MM.1S (cell line): ENCODE measurements at regions not wholly inside any gene's neighbourhood (a gene's known extent, or its start where the extent isn't known, plus 50 kb on each side); places are given as distances from the start of the nearest gene placed in this dataset.

ENCODE experiments used
- DNase-seq: peaks from one replicate; pipeline ENCODE4 v3.0.0-alpha.2; 2015
- H2AFZ ChIP-seq: fragments of 300-600 bp; sonication (generic); 2 replicates; pipeline ENCODE4 v1.6.0; 2016; ENCODE audit warnings: antibody characterized with exemption, low read length
- H3F3A ChIP-seq: fragments of 300-600 bp; sonication (generic); 2 replicates; pipeline ENCODE4 v1.6.1; 2016; ENCODE audit warnings: mild to moderate bottlenecking, antibody characterized with exemption, low read length, moderate library complexity, mixed read lengths; ENCODE audit not compliant: insufficient read depth
- H3K27ac ChIP-seq: fragments of 300-600 bp; sonication (generic); 2 replicates; pipeline ENCODE4 v1.5.1; 2016; ENCODE audit warnings: mild to moderate bottlenecking, low read length
- H3K27me3 ChIP-seq: fragments of 300-600 bp; sonication (generic); replicated peaks from 2 replicates; pipeline ENCODE4 v1.6.0; 2016; ENCODE audit warnings: low read length; ENCODE audit not compliant: insufficient read depth
- H3K36me3 ChIP-seq: fragments of 300-600 bp; sonication (generic); replicated peaks from 2 replicates; pipeline ENCODE4 v1.6.1; 2016; ENCODE audit warnings: mild to moderate bottlenecking, low read length, mixed read lengths; ENCODE audit not compliant: insufficient read depth
- H3K4me1 ChIP-seq: fragments of 300-600 bp; sonication (generic); 2 replicates; pipeline ENCODE4 v1.6.1; 2016; ENCODE audit warnings: low read length, mixed read lengths
- H3K4me2 ChIP-seq: fragments of 300-600 bp; sonication (generic); 2 replicates; pipeline ENCODE4 v1.6.0; 2016; ENCODE audit warnings: low read depth, low read length
- H3K4me3 ChIP-seq: fragments of 300-600 bp; sonication (generic); 2 replicates; pipeline ENCODE4 v1.5.1; 2016; ENCODE audit warnings: low read length, mixed read lengths
- H3K79me2 ChIP-seq: fragments of 300-600 bp; sonication (generic); 2 replicates; pipeline ENCODE4 v1.6.1; 2016; ENCODE audit warnings: mixed run types, low read length, mixed read lengths
- H3K9ac ChIP-seq: fragments of 300-600 bp; sonication (generic); 2 replicates; pipeline ENCODE4 v1.6.1; 2016; ENCODE audit warnings: low read length, mixed read lengths
- H3K9me2 ChIP-seq: fragments of 300-600 bp; sonication (generic); replicated peaks from 2 replicates; pipeline ENCODE4 v1.6.1; 2016; ENCODE audit warnings: mild to moderate bottlenecking, low read length, mixed read lengths; ENCODE audit not compliant: insufficient read depth
- H3K9me3 ChIP-seq: fragments of 300-600 bp; sonication (generic); replicated peaks from 2 replicates; pipeline ENCODE4 v1.6.1; 2016; ENCODE audit warnings: mild to moderate bottlenecking, low read length, mixed read lengths; ENCODE audit not compliant: insufficient read depth
- H4K20me1 ChIP-seq: fragments of 300-600 bp; sonication (generic); 2 replicates; pipeline ENCODE4 v1.6.1; 2016; ENCODE audit warnings: mild to moderate bottlenecking, low read length, moderate library complexity, mixed read lengths; ENCODE audit not compliant: insufficient read depth
- CTCF ChIP-seq: fragments of 300-600 bp; sonication (generic); IDR thresholded peaks from 2 replicates; pipeline ENCODE4 v1.5.1; 2016; ENCODE audit warnings: antibody characterized with exemption, low read length, mixed read lengths
- EZH2 ChIP-seq: fragments of 300-600 bp; sonication (generic); optimal IDR thresholded peaks from 2 replicates; pipeline ENCODE3; 2017; ENCODE audit warnings: low read depth, mild to moderate bottlenecking, antibody characterized with exemption, low read length, mixed read lengths
- EZH2phosphoT487 ChIP-seq: fragments of 300-600 bp; sonication (generic); IDR thresholded peaks from 2 replicates; pipeline ENCODE4 v1.6.1; 2018; ENCODE audit warnings: antibody characterized with exemption, low read length

- no peak overlapping the region for H3K4me2 ChIP-seq
- no peaks in the 10 kb centered on the region for H3K36me3 ChIP-seq
- H4K20me1 ChIP-seq: no peaks in the 10 kb centered on the region
- no peaks in the 10 kb centered on the region for H3K9me3 ChIP-seq
- TF ChIP-seq EZH2: no peak
- TF ChIP-seq CTCF: no peak
- TF ChIP-seq EZH2phosphoT487: no peak
- no peak overlapping the region for H2AFZ ChIP-seq
- H3K27me3 ChIP-seq: no peaks in the 10 kb centered on the region
- H3F3A ChIP-seq: no peaks in the 10 kb centered on the region
- no peak for DNase-seq
- H3K4me1 ChIP-seq: peaks cover 10% of the 10 kb centered on the region; the same call in 1 of the 2 replicates
- H3K9me2 ChIP-seq: no peaks in the 10 kb centered on the region
- H3K79me2 ChIP-seq: no peaks in the 10 kb centered on the region
- no peak overlapping the region for H3K9ac ChIP-seq
- H3K4me3 ChIP-seq: no peak overlapping the region
- H3K27ac ChIP-seq: no peak overlapping the region
These were observed 72.6 kb upstream of the SPRY1 start for GRCh38 chr4:123323998-123324397.

- H3K4me3 ChIP-seq: no peak overlapping the region
- H3K4me2 ChIP-seq: peak overlapping the region; percentile 42
- H4K20me1 ChIP-seq: no peaks in the 10 kb centered on the region
- no peaks in the 10 kb centered on the region for H3F3A ChIP-seq
- DNase-seq: peak; percentile 59
- H3K27ac ChIP-seq: no peak overlapping the region
- H3K79me2 ChIP-seq: no peaks in the 10 kb centered on the region
- H3K9me2 ChIP-seq: no peaks in the 10 kb centered on the region
- no peak for TF ChIP-seq EZH2phosphoT487
- no peak for TF ChIP-seq CTCF
- TF ChIP-seq EZH2: no peak
- no peaks in the 10 kb centered on the region for H3K36me3 ChIP-seq
- H3K9ac ChIP-seq: no peak overlapping the region
- no peaks in the 10 kb centered on the region for H3K27me3 ChIP-seq
- peaks cover 10% of the 10 kb centered on the region; the same call in 1 of the 2 replicates for H3K4me1 ChIP-seq
- no peaks in the 10 kb centered on the region for H3K9me3 ChIP-seq
- H2AFZ ChIP-seq: no peak overlapping the region
These were observed 71.3 kb upstream of the SPRY1 start for GRCh38 chr4:123325241-123325681.

GRCh38 chr4:123327346-123327745 is 69.2 kb upstream of the SPRY1 start:
- no peaks in the 10 kb centered on the region for H3F3A ChIP-seq
- no peak overlapping the region for H3K4me3 ChIP-seq
- H3K9ac ChIP-seq: no peak overlapping the region
- peaks cover 10% of the 10 kb centered on the region; the same call in 1 of the 2 replicates for H3K4me1 ChIP-seq
- H2AFZ ChIP-seq: no peak overlapping the region
- no peak overlapping the region for H3K4me2 ChIP-seq
- H3K9me3 ChIP-seq: no peaks in the 10 kb centered on the region
- no peak for TF ChIP-seq EZH2
- TF ChIP-seq EZH2phosphoT487: no peak
- TF ChIP-seq CTCF: no peak
- H3K27me3 ChIP-seq: no peaks in the 10 kb centered on the region
- H3K9me2 ChIP-seq: no peaks in the 10 kb centered on the region
- no peaks in the 10 kb centered on the region for H3K36me3 ChIP-seq
- no peaks in the 10 kb centered on the region for H3K79me2 ChIP-seq
- no peak for DNase-seq
- H3K27ac ChIP-seq: no peak overlapping the region
- H4K20me1 ChIP-seq: no peaks in the 10 kb centered on the region
